ENCODE measurements at regions not wholly inside any gene's neighbourhood (a gene's known extent, or its start where the extent isn't known, plus 50 kb on each side); places are given as distances from the start of the nearest gene placed in this dataset.

- no peaks in the 10 kb centered on the region for H3K27me3 ChIP-seq (ENCODE audit: control insufficient read depth, insufficient read depth, low read length)
- H3K27ac Mint-ChIP-seq: no peak overlapping the region
- H3K27me3 Mint-ChIP-seq (ENCODE audit: low read depth in 2 of 2): peaks cover 13 to 35% of the 10 kb centered on the region in 2 donors
- H3K27ac ChIP-seq (ENCODE audit: low read length): no peak overlapping the region
- H3K4me1 Mint-ChIP-seq: no peaks in the 10 kb centered on the region
- no peaks in the 10 kb centered on the region for H3K36me3 ChIP-seq (ENCODE audit: control insufficient read depth, insufficient read depth, low read length)
- DNase-seq: no peak
- no peak overlapping the region for H3K4me3 Mint-ChIP-seq
- WGBS (ENCODE audit: insufficient coverage): 98% methylated on average over 2 of the region's 2 CpGs
- H3K36me3 Mint-ChIP-seq: no peaks in the 10 kb centered on the region
- ATAC-seq: no peak
- no peaks in the 10 kb centered on the region for H3K9me3 ChIP-seq (ENCODE audit: control insufficient read depth, insufficient read depth, low read length)
- no peaks in the 10 kb centered on the region for H3K9me3 Mint-ChIP-seq
- intact Hi-C loops (cut with micrococcal nuclease): no loop called here
- no peak for TF ChIP-seq CTCF (IDR thresholded peaks at IDR 0.05)
- no peaks in the 10 kb centered on the region for H3K4me1 ChIP-seq (ENCODE audit: control insufficient read depth, insufficient read depth, low read length)
- H3K4me3 ChIP-seq (ENCODE audit: low read length): no peak overlapping the region
These were observed 187.9 kb downstream of the ZNF365 start for GRCh38 chr10:62562101-62562500.

GRCh38 chr10:62562795-62563194 lies 188.6 kb downstream of the ZNF365 start:
- intact Hi-C loops (cut with micrococcal nuclease): no loop called here
- Histone ChIP-seq H3K27me3 (ENCODE audit: control insufficient read depth, insufficient read depth, low read length) (no peaks in the 10 kb centered on the region), H3K36me3 (ENCODE audit: control insufficient read depth, insufficient read depth, low read length) (no peaks in the 10 kb centered on the region), H3K4me3 (ENCODE audit: low read length) (no peak overlapping the region), H3K4me1 (ENCODE audit: control insufficient read depth, insufficient read depth, low read length) (no peaks in the 10 kb centered on the region), H3K27ac (ENCODE audit: low read length) (no peak overlapping the region), H3K9me3 (ENCODE audit: control insufficient read depth, insufficient read depth, low read length) (no peaks in the 10 kb centered on the region)
- Mint-ChIP-seq H3K9me3 (no peaks in the 10 kb centered on the region), H3K27ac (no peak overlapping the region), H3K4me3 (no peak overlapping the region), H3K27me3 (ENCODE audit: low read depth in 2 of 2) (peaks cover 13 to 42% of the 10 kb centered on the region in 2 donors), H3K36me3 (no peaks in the 10 kb centered on the region), H3K4me1 (no peaks in the 10 kb centered on the region)
- TF ChIP-seq CTCF (IDR thresholded peaks at IDR 0.05): no peak
- DNase-seq: no peak
- ATAC-seq: no peak

GRCh38 chr10:62573929-62574328 lies 199.8 kb downstream of the ZNF365 start:
- Mint-ChIP-seq H3K36me3 (no peaks in the 10 kb centered on the region), H3K27ac (no peak overlapping the region), H3K27me3 (ENCODE audit: low read depth in 2 of 2) (peaks cover 18 to 21% of the 10 kb centered on the region in 2 donors), H3K4me3 (no peak overlapping the region), H3K4me1 (no peaks in the 10 kb centered on the region), H3K9me3 (no peaks in the 10 kb centered on the region)
- no peaks in the 10 kb centered on the region for H3K9me3 ChIP-seq (ENCODE audit: control insufficient read depth, insufficient read depth, low read length)
- ATAC-seq (no peak), DNase-seq (no peak)
- intact Hi-C loops (cut with micrococcal nuclease): no loop called here
- TF ChIP-seq CTCF (IDR thresholded peaks at IDR 0.05): no peak
- WGBS (ENCODE audit: insufficient coverage): 94% methylated on average over 3 of the region's 3 CpGs
- no peaks in the 10 kb centered on the region for H3K36me3 ChIP-seq (ENCODE audit: control insufficient read depth, insufficient read depth, low read length)
- no peaks in the 10 kb centered on the region for H3K4me1 ChIP-seq (ENCODE audit: control insufficient read depth, insufficient read depth, low read length)
- no peaks in the 10 kb centered on the region for H3K27me3 ChIP-seq (ENCODE audit: control insufficient read depth, insufficient read depth, low read length)
- no peak overlapping the region for H3K4me3 ChIP-seq (ENCODE audit: low read length)
- H3K27ac ChIP-seq (ENCODE audit: low read length): no peak overlapping the region

- ATAC-seq: no peak
- no peak for TF ChIP-seq CTCF (IDR thresholded peaks at IDR 0.05)
- Mint-ChIP-seq H3K36me3 (no peaks in the 10 kb centered on the region), H3K27me3 (ENCODE audit: low read depth in 2 of 2) (peaks cover 7 to 17% of the 10 kb centered on the region in 2 donors), H3K4me3 (no peak overlapping the region), H3K9me3 (no peaks in the 10 kb centered on the region), H3K4me1 (no peaks in the 10 kb centered on the region), H3K27ac (no peak overlapping the region)
- Histone ChIP-seq H3K4me1 (ENCODE audit: control insufficient read depth, insufficient read depth, low read length) (no peaks in the 10 kb centered on the region), H3K4me3 (ENCODE audit: low read length) (no peak overlapping the region), H3K9me3 (ENCODE audit: control insufficient read depth, insufficient read depth, low read length) (no peaks in the 10 kb centered on the region), H3K27ac (ENCODE audit: low read length) (no peak overlapping the region), H3K27me3 (ENCODE audit: control insufficient read depth, insufficient read depth, low read length) (no peaks in the 10 kb centered on the region), H3K36me3 (ENCODE audit: control insufficient read depth, insufficient read depth, low read length) (no peaks in the 10 kb centered on the region)
- 94% methylated on average over 4 of the region's 4 CpGs for WGBS (ENCODE audit: insufficient coverage)
- intact Hi-C loops (cut with micrococcal nuclease): no loop called here
- DNase-seq: no peak
These were observed 202.9 kb downstream of the ZNF365 start for GRCh38 chr10:62577076-62577475.

Data from natural killer cell (primary cell).